Upper lobe of left lung (tissue), 6 donors: ENCODE measurements at regions not wholly inside any gene's neighbourhood (a gene's known extent, or its start where the extent isn't known, plus 50 kb on each side); places are given as distances from the start of the nearest gene placed in this dataset.

Experiments
- ATAC-seq, 2 donors: fragments of 200-7000 bp; cut with Tn5 transposase; one replicate each; pipeline ENCODE4 v1.9.1; 2022; ENCODE audit warnings: mild to moderate bottlenecking in 2 of 2, moderate library complexity in 2 of 2; ENCODE audit not compliant: low FRiP score in 2 of 2
- DNase-seq, 2 donors: peaks; one replicate each; pipeline ENCODE4 v3.0.0-alpha.2; 2019 to 2020
- H3K27ac ChIP-seq, 4 donors: fragments of 200-600 bp; sonication (generic); one replicate each; pipeline ENCODE4 v1.5.1; 2016 to 2019
- H3K27me3 ChIP-seq, 4 donors: fragments of 200-600 bp; sonication (generic); one replicate each; pipeline ENCODE4 v1.5.1; 2017 to 2019
- H3K36me3 ChIP-seq, 4 donors: fragments of 200-600 bp; sonication (generic); one replicate each; pipeline ENCODE4 v1.5.1; 2016 to 2019
- H3K4me1 ChIP-seq, 4 donors: fragments of 200-600 bp; sonication (generic); one replicate each; pipeline ENCODE4 v1.5.1; 2018 to 2019
- H3K4me3 ChIP-seq, 4 donors: fragments of 200-600 bp; sonication (generic); one replicate each; pipeline ENCODE4 v1.5.1; 2017 to 2019; ENCODE audit warnings: mild to moderate bottlenecking in 2 of 4, moderate library complexity in 1 of 4
- H3K9me3 ChIP-seq, 4 donors: fragments of 200-600 bp; sonication (generic); one replicate each; pipeline ENCODE4 v1.5.1; 2018 to 2019
- EP300 ChIP-seq, 4 donors: sonication (generic); formaldehyde crosslinking; IDR thresholded peaks; one replicate each; pipeline ENCODE4 v1.5.1; 2017; ENCODE audit warnings: antibody characterized with exemption in 4 of 4, control low read depth in 2 of 4
- POLR2A ChIP-seq, 4 donors: fragments of 450-650 bp; IDR thresholded peaks; one replicate each; pipeline ENCODE4 v1.5.1; 2016 to 2017; ENCODE audit warnings: antibody characterized with exemption in 4 of 4, mild to moderate bottlenecking in 2 of 4
- POLR2AphosphoS5 ChIP-seq, 2 donors: sonication (generic); formaldehyde crosslinking; IDR thresholded peaks; one replicate each; pipeline ENCODE4 v1.5.1; 2017; ENCODE audit warnings: antibody characterized with exemption in 2 of 2
- WGBS, 2 donors: methylation state at CpG; one replicate each; pipeline ENCODE4 v1.1.5; 2017 to 2018; 5-methylcytosine and 5-hydroxymethylcytosine counted together
- TF ChIP-seq, protein P1 (sequence below), 6 experiments: fragments of 450-650 bp in 4 of 6; fragments of 200-600 bp in 2 of 6; sonication (generic) in 2 of 6; IDR thresholded peaks; one replicate each; pipeline ENCODE4 v1.5.1; 2016 to 2019; ENCODE audit warnings: antibody characterized with exemption in 6 of 6
- donor health status: DM: no; HTN: no; CAD: no; lungs with moderate emphysema.
- donor health status: DM: no; HTN: yes; CAD: no; lungs with severe emphysema.

DNA sequence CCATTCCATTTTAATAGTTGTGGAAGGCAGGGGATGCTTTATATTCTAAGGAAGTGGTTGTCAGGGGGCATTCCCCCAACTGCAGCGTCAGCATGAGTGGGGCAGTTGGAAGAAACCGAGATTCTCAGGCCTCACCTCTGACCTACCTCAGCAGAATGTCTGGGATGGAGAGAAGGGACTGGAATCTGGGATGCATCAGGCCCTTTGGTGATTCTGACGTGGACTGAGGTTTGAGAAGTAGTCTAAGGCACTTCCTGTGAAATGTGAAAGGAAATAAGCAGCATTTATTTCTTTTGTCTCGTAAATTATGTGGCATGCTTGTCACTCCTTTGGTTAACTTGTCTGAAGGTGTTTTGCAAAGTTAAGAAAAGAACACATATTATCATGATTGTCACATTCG is 540.7 kb upstream of the NETO1 start:
- DNase-seq: no peak
- H3K4me1 ChIP-seq: no peaks in the 10 kb centered on the region
- no peak for ATAC-seq
- no peaks in the 10 kb centered on the region for H3K36me3 ChIP-seq
- no peak overlapping the region for H3K4me3 ChIP-seq
- no peaks in the 10 kb centered on the region for H3K9me3 ChIP-seq
- no peak overlapping the region for H3K27ac ChIP-seq
- TF ChIP-seq, protein P1, sequence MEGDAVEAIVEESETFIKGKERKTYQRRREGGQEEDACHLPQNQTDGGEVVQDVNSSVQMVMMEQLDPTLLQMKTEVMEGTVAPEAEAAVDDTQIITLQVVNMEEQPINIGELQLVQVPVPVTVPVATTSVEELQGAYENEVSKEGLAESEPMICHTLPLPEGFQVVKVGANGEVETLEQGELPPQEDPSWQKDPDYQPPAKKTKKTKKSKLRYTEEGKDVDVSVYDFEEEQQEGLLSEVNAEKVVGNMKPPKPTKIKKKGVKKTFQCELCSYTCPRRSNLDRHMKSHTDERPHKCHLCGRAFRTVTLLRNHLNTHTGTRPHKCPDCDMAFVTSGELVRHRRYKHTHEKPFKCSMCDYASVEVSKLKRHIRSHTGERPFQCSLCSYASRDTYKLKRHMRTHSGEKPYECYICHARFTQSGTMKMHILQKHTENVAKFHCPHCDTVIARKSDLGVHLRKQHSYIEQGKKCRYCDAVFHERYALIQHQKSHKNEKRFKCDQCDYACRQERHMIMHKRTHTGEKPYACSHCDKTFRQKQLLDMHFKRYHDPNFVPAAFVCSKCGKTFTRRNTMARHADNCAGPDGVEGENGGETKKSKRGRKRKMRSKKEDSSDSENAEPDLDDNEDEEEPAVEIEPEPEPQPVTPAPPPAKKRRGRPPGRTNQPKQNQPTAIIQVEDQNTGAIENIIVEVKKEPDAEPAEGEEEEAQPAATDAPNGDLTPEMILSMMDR (IDR thresholded peaks at IDR 0.05): no peak
- H3K27me3 ChIP-seq: no peaks in the 10 kb centered on the region
- WGBS, 2 donors: 47 to 55% methylated on average over 5 of the region's 5 CpGs

DNA sequence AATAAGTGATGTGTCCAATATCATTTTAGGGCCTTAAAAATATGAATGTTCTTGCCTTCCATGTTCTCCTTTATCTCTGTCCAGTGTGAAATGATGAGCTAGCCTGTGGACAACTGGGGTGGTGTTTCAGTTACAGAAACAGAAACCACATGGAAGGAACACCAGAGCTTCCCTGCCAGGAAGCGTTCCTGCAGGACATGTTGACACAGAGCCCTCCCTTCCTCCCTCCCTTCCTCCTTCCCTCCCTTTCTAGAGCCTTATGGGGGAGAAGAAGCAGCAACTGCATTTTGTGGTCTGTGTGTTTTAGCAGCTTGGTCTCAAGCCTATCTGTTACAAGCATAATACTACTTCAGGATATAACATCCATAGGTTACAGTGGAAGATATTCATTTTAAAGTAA is 539.7 kb upstream of the NETO1 start:
- Histone ChIP-seq H3K4me1 (no peaks in the 10 kb centered on the region), H3K27me3 (no peaks in the 10 kb centered on the region), H3K36me3 (no peaks in the 10 kb centered on the region), H3K27ac (no peak overlapping the region), H3K9me3 (no peaks in the 10 kb centered on the region), H3K4me3 (no peak overlapping the region)
- WGBS, 2 donors: 10 to 14% methylated on average over 1 of the region's 1 CpG
- ATAC-seq (no peak), DNase-seq (no peak)
- TF ChIP-seq EP300 (IDR thresholded peaks at IDR 0.05): no peak
- no peak for TF ChIP-seq POLR2A (IDR thresholded peaks at IDR 0.05)
- TF ChIP-seq, protein P1 (IDR thresholded peaks at IDR 0.05): no peak

DNA sequence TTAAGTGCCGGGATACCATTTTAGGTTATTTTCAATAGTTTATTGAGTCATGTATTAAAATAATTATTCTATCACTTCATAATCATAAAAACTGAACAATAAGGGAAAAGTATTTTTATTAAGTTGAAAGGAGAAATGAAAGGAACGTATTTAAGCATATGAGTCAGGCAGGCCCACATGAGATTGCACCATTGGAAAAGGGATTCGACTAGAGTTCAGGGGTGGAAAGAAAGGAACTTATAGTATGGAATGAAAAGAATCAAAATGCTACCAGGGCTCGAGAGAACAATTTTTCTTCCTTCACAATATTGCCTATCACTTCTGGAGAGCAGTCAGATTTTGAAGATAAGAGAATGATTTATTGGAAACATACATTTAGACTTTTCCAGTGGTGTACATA is 516.5 kb upstream of the NETO1 start:
- no peak overlapping the region for H3K4me3 ChIP-seq
- H3K27ac ChIP-seq: no peak overlapping the region
- no peaks in the 10 kb centered on the region for H3K36me3 ChIP-seq
- no peaks in the 10 kb centered on the region for H3K27me3 ChIP-seq
- no peaks in the 10 kb centered on the region for H3K9me3 ChIP-seq
- no peaks in the 10 kb centered on the region for H3K4me1 ChIP-seq
- TF ChIP-seq EP300 (IDR thresholded peaks at IDR 0.05) (no peak), POLR2AphosphoS5 (IDR thresholded peaks at IDR 0.05) (no peak), POLR2A (IDR thresholded peaks at IDR 0.05) (no peak)
- TF ChIP-seq, protein P1 (IDR thresholded peaks at IDR 0.05): no peak
- whole genome bisulfite sequencing, 2 donors: 77 to 80% methylated on average over 4 of the region's 4 CpGs
- DNase-seq (no peak), ATAC-seq (no peak)

DNA sequence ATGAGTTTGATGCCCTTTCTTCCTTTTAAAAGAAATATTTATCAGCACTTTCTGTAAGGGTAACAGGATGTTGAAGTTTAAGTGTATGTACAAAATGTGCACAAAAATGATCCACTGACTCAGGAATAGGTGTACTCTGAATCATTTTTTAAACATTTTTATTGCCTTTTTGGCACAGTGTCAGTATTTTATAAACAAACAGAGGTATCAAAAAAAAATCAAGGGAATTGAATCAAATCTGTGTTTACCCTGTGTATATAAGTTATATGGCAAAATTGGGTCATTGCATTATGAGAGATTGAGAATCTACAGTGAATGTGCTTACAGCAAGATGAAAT is 513.9 kb upstream of the NETO1 start:
- no peaks in the 10 kb centered on the region for H3K27me3 ChIP-seq
- no peaks in the 10 kb centered on the region for H3K9me3 ChIP-seq
- no peak overlapping the region for H3K27ac ChIP-seq
- H3K36me3 ChIP-seq: no peaks in the 10 kb centered on the region
- no peaks in the 10 kb centered on the region for H3K4me1 ChIP-seq
- no peak for DNase-seq
- no peak for ATAC-seq
- H3K4me3 ChIP-seq: no peak overlapping the region
- TF ChIP-seq, protein P1 (IDR thresholded peaks at IDR 0.05): no peak
- TF ChIP-seq POLR2A (IDR thresholded peaks at IDR 0.05) (no peak), POLR2AphosphoS5 (IDR thresholded peaks at IDR 0.05) (no peak), EP300 (IDR thresholded peaks at IDR 0.05) (no peak)

DNA sequence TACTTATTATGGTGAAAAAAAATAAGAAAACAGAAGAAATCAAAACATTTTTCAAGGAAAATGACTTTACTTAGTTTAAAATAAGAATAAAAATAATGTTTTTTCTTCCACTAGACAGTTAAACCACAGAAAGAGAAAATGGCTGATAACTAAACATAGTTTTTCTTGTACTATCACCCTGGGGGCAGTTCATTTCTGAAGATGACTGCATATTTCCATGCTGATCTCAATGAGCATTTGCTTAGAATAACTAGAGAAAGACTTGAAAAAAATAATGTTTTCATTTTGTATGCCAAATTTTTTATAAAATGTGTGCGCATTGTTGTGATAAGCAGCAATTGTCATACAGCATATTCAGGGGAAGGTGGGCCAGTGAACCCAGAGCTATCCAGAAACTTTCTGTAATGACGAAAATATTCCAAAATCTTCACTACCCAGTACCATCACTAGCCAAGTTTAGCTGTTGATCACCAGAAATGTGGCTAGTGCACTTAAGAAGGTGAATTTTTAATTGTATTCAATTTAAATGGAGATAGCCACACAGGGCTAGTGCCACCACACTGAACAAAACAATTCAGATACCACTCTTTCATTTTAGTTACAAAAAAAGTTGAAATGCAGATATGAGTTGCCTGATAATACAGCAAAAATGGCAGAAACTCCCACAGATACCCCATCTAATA is 513.4 kb upstream of the NETO1 start:
- no peaks in the 10 kb centered on the region for H3K4me1 ChIP-seq
- TF ChIP-seq POLR2A (IDR thresholded peaks at IDR 0.05) (no peak), POLR2AphosphoS5 (IDR thresholded peaks at IDR 0.05) (no peak), EP300 (IDR thresholded peaks at IDR 0.05) (no peak)
- TF ChIP-seq, protein P1 (IDR thresholded peaks at IDR 0.05): no peak
- H3K27me3 ChIP-seq: no peaks in the 10 kb centered on the region
- no peaks in the 10 kb centered on the region for H3K36me3 ChIP-seq
- 86 to 88% methylated on average over 2 of the region's 2 CpGs for WGBS, 2 donors
- no peak overlapping the region for H3K4me3 ChIP-seq
- ATAC-seq (no peak), DNase-seq (no peak)
- H3K9me3 ChIP-seq: no peaks in the 10 kb centered on the region
- no peak overlapping the region for H3K27ac ChIP-seq
